IMR-90 (cell line): ENCODE measurements at regions not wholly inside any gene's neighbourhood (a gene's known extent, or its start where the extent isn't known, plus 50 kb on each side); places are given as distances from the start of the nearest gene placed in this dataset.

Source experiments
- ATAC-seq: fragments of 200-7000 bp; cut with Tn5 transposase; 2 replicates; pipeline ENCODE4 v1.9.1; 2020; ENCODE audit warnings: low read depth, mild to moderate bottlenecking, moderate library complexity
- BruUV-seq: library from RNA; stranded (reverse); fragments of 400-500 nt; replicated peaks from 2 replicates; lab custom pipeline; 2021; lab: Mats Ljungman, UMichigan
- CTCF ChIA-PET: fragments of 300-600 bp; formaldehyde crosslinking; extraction: SDS; loops from one replicate; lab custom pipeline; 2021; ENCODE audit warnings: antibody characterized with exemption; lab: Yijun Ruan, JAX
- POLR2A ChIA-PET: fragments of 300-600 bp; sonication (Branson Sonifier 250); formaldehyde crosslinking; loops from one replicate; lab custom pipeline; 2022; ENCODE audit warnings: antibody characterized with exemption; ENCODE audit not compliant: unreplicated experiment; lab: Charles Lee
- DNase-seq: peaks from one replicate; pipeline ENCODE4 v3.0.0; 2013
- H2AFZ ChIP-seq: replicated peaks from 2 replicates; pipeline ENCODE3; 2013; ENCODE audit warnings: low read length, mild to moderate bottlenecking; ENCODE audit not compliant: poor library complexity
- H2AK5ac ChIP-seq: 2 replicates; pipeline ENCODE4 v1.6.1; 2013; ENCODE audit warnings: low read depth, low read length, inconsistent platforms
- H2AK9ac ChIP-seq: replicated peaks from 2 replicates; pipeline ENCODE3; 2013; ENCODE audit warnings: mild to moderate bottlenecking, low read depth, low read length, moderate library complexity; ENCODE audit not compliant: poor library complexity
- H2BK120ac ChIP-seq: 2 replicates; pipeline ENCODE4 v1.6.1; 2013; ENCODE audit warnings: low read depth, low read length, inconsistent platforms
- H2BK15ac ChIP-seq: 3 replicates; pipeline ENCODE4 v1.6.1; 2013; ENCODE audit warnings: low read depth, low read length, inconsistent platforms
- H2BK20ac ChIP-seq: 2 replicates; pipeline ENCODE4 v1.6.1; 2013; ENCODE audit warnings: low read depth, mild to moderate bottlenecking, inconsistent platforms, low read length, moderate library complexity
- H2BK5ac ChIP-seq: 2 replicates; pipeline ENCODE4 v1.6.1; 2013; ENCODE audit warnings: mild to moderate bottlenecking, low read depth, low read length, inconsistent platforms; ENCODE audit not compliant: poor library complexity, severe bottlenecking
- H3K14ac ChIP-seq: replicated peaks from 2 replicates; pipeline ENCODE4 v1.6.1; 2013; ENCODE audit warnings: low read depth, low read length, inconsistent platforms
- H3K18ac ChIP-seq: 2 replicates; pipeline ENCODE4 v1.6.1; 2013; ENCODE audit warnings: low read depth, low read length, control low read depth
- H3K23ac ChIP-seq: 2 replicates; pipeline ENCODE4 v1.6.1; 2013; ENCODE audit warnings: low read depth, low read length, inconsistent platforms
- H3K27ac ChIP-seq: 2 replicates; pipeline ENCODE4 v1.5.1; 2013; ENCODE audit warnings: mild to moderate bottlenecking, control low read depth, low read length; ENCODE audit not compliant: insufficient read depth
- H3K27me3 ChIP-seq: 2 replicates; pipeline ENCODE4 v1.6.1; 2013; ENCODE audit warnings: low read length; ENCODE audit not compliant: control insufficient read depth, insufficient read depth
- H3K36me3 ChIP-seq: 2 replicates; pipeline ENCODE4 v1.6.1; 2013; ENCODE audit warnings: low read length, mixed read lengths; ENCODE audit not compliant: control insufficient read depth, insufficient read depth
- H3K4ac ChIP-seq: 2 replicates; pipeline ENCODE4 v1.6.1; 2013; ENCODE audit warnings: low read depth, low read length, inconsistent platforms
- H3K4me1 ChIP-seq: 2 replicates; pipeline ENCODE4 v1.6.1; 2013; ENCODE audit warnings: low read length, mixed read lengths; ENCODE audit not compliant: control insufficient read depth, insufficient read depth
- H3K4me2 ChIP-seq: 2 replicates; pipeline ENCODE4 v1.6.1; 2013; ENCODE audit warnings: low read depth, mild to moderate bottlenecking, control low read depth, low read length, moderate library complexity
- H3K4me3 ChIP-seq: 2 replicates; pipeline ENCODE4 v1.5.1; 2013; ENCODE audit warnings: low read depth, mild to moderate bottlenecking, control low read depth, low read length, moderate library complexity; ENCODE audit not compliant: insufficient read depth
- H3K56ac ChIP-seq: 2 replicates; pipeline ENCODE4 v1.6.1; 2013; ENCODE audit warnings: low read length, inconsistent platforms; ENCODE audit not compliant: insufficient read depth; ENCODE audit errors: extremely low read depth
- H3K79me1 ChIP-seq, 2 experiments: 2 replicates each; pipeline ENCODE4 v1.6.1; 2013; ENCODE audit warnings: low read length in 2 of 2, inconsistent platforms in 1 of 2, low read depth in 1 of 2
- H3K9ac ChIP-seq: 2 replicates; pipeline ENCODE4 v1.6.1; 2013; ENCODE audit warnings: low read depth, low read length, control low read depth
- H3K9me1 ChIP-seq: 2 replicates; pipeline ENCODE4 v1.6.1; 2013; ENCODE audit warnings: low read length, inconsistent platforms; ENCODE audit not compliant: insufficient read depth
- H3K9me3 ChIP-seq: 2 replicates; pipeline ENCODE4 v1.6.1; 2013; ENCODE audit warnings: low read length; ENCODE audit not compliant: control insufficient read depth, insufficient read depth
- H4K20me1 ChIP-seq: 2 replicates; pipeline ENCODE4 v1.6.1; 2013; ENCODE audit warnings: low read length, inconsistent platforms; ENCODE audit not compliant: insufficient read depth
- H4K5ac ChIP-seq: 2 replicates; pipeline ENCODE4 v1.6.1; 2013; ENCODE audit warnings: mild to moderate bottlenecking, low read depth, low read length, control low read depth
- H4K8ac ChIP-seq, 2 experiments: 2 replicates each; pipeline ENCODE4 v1.6.1; 2013; ENCODE audit warnings: low read depth in 2 of 2, low read length in 2 of 2, control low read depth in 1 of 2, inconsistent platforms in 1 of 2
- H4K91ac ChIP-seq: 2 replicates; pipeline ENCODE4 v1.6.1; 2013; ENCODE audit warnings: low read depth, low read length, inconsistent platforms; ENCODE audit not compliant: insufficient read depth
- BHLHE40 ChIP-seq: fragments of 150-350 bp; IDR thresholded peaks from 2 replicates; pipeline ENCODE4 v1.6.1; 2016; ENCODE audit warnings: mild to moderate bottlenecking, low read depth, low read length
- CEBPB ChIP-seq: IDR thresholded peaks from 2 replicates; pipeline ENCODE4 v1.6.1; 2012; ENCODE audit warnings: low read depth, low read length, improper control_type of control experiment
- CHD1 ChIP-seq: IDR thresholded peaks from 2 replicates; pipeline ENCODE4 v1.6.1; 2012; ENCODE audit warnings: low read depth, low read length, improper control_type of control experiment
- CTCF ChIP-seq: conservative IDR thresholded peaks from 2 replicates; pipeline ENCODE4 v1.5.1; 2012; ENCODE audit warnings: mild to moderate bottlenecking, low read depth, low read length, improper control_type of control experiment
- FOS ChIP-seq: fragments of 150-350 bp; IDR thresholded peaks from 2 replicates; pipeline ENCODE4 v1.6.1; 2016; ENCODE audit warnings: low read depth, low read length
- MAFK ChIP-seq: IDR thresholded peaks from 2 replicates; pipeline ENCODE4 v1.6.1; 2012; ENCODE audit warnings: low read depth, low read length, improper control_type of control experiment
- NFE2L2 ChIP-seq: fragments of 150-350 bp; IDR thresholded peaks from 2 replicates; pipeline ENCODE4 v1.6.1; 2016; ENCODE audit warnings: low read depth, mild to moderate bottlenecking, low read length
- POLR2A ChIP-seq: IDR thresholded peaks from 2 replicates; pipeline ENCODE4 v1.6.1; 2012; ENCODE audit warnings: mild to moderate bottlenecking, low read depth, low read length
- RAD21 ChIP-seq: IDR thresholded peaks from 2 replicates; pipeline ENCODE4 v1.6.1; 2012; ENCODE audit warnings: low read length, improper control_type of control experiment
- RFX5 ChIP-seq: IDR thresholded peaks from 2 replicates; pipeline ENCODE4 v1.8.0; 2012; ENCODE audit warnings: low read depth, mild to moderate bottlenecking, low read length, moderate library complexity
- SMC3 ChIP-seq: fragments of 150-350 bp; IDR thresholded peaks from 2 replicates; pipeline ENCODE4 v1.6.1; 2016; ENCODE audit warnings: low read depth, mild to moderate bottlenecking, antibody characterized with exemption, low read length, moderate library complexity
- USF2 ChIP-seq: fragments of 150-350 bp; IDR thresholded peaks from 2 replicates; pipeline ENCODE4 v1.6.1; 2017; ENCODE audit warnings: mild to moderate bottlenecking, antibody characterized with exemption, low read length, low read depth
- WGBS, 2 experiments: methylation state at CpG; one replicate each; pipeline versions ENCODE4 v1.1.5 to v1.1.7; 2013; ENCODE audit warnings: missing lambda C conversion rate in 2 of 2; ENCODE audit not compliant: insufficient read length in 1 of 2; ENCODE audit errors: extremely low coverage in 2 of 2; 5-methylcytosine and 5-hydroxymethylcytosine counted together
- dilution Hi-C: fragments of 300-500 bp; cut with HindIII; formaldehyde crosslinking; loops from one replicate; pipeline ENCODE4 v1.14.3; 2018; ENCODE audit warnings: low sequenced_read_pairs; ENCODE audit not compliant: unreplicated experiment
- in situ Hi-C: fragments of 300-500 bp; cut with MboI; formaldehyde crosslinking; loops from 3 replicates; pipeline ENCODE4 v1.14.3; 2019; ENCODE audit warnings: low sequenced_read_pairs, inconsistent platforms, mixed read lengths
- intact Hi-C: fragments of 100-400 bp; cut with micrococcal nuclease; formaldehyde crosslinking; loops from 2 replicates; pipeline ENCODE4 v1.10.0; 2022

- no peak for TF ChIP-seq CHD1
Measured at GRCh38 chr12:34301251-34302130, 279.2 kb downstream of the ALG10 start (continued).

GRCh38 chr12:34302131-34302885, 280.0 kb downstream of the ALG10 start:
- no peak overlapping the region for H3K18ac ChIP-seq
- dilution Hi-C loops: no loop called here
- TF ChIP-seq NFE2L2 (no peak), SMC3 (no peak), POLR2A (no peak), FOS (no peak), CHD1 (no peak), CEBPB (no peak), CTCF (no peak), RFX5 (no peak), USF2 (no peak), MAFK (no peak), BHLHE40 (no peak), RAD21 (no peak)

More at GRCh38 chr12:34302131-34302885, 280.0 kb downstream of the ALG10 start:
- Histone ChIP-seq H2BK15ac (no peak overlapping the region), H2AK9ac (no peak overlapping the region), H3K9ac (no peak overlapping the region), H4K8ac (no peak overlapping the region), H3K23ac (no peak overlapping the region), H3K4me2 (no peak overlapping the region), H2BK120ac (no peak overlapping the region), H2BK5ac (no peak overlapping the region), H2AK5ac (no peak overlapping the region), H3K36me3 (no peaks in the 10 kb centered on the region), H3K56ac (no peak overlapping the region), H4K20me1 (no peaks in the 10 kb centered on the region), H3K4ac (no peak overlapping the region), H3K27me3 (no peaks in the 10 kb centered on the region), H4K5ac (no peak overlapping the region), H3K4me1 (no peaks in the 10 kb centered on the region), H3K4me3 (no peak overlapping the region), H2AFZ (no peak overlapping the region), H3K79me1 (no peaks in the 10 kb centered on the region), H3K9me1 (no peaks in the 10 kb centered on the region), H3K9me3 (peaks cover 74% of the 10 kb centered on the region), H3K27ac (no peak overlapping the region), H3K14ac (no peak overlapping the region), H2BK20ac (no peak overlapping the region), H4K91ac (no peak overlapping the region)
- no TSS peak for BruUV-seq
- intact Hi-C loops: no loop called here
- ChIA-PET CTCF (no interaction called here), POLR2A (no interaction called here)
- WGBS, 2 experiments: 55% methylated on average over 6 of the region's 30 CpGs; no CpG with 5 or more reads in 1 of the 2 experiments
- in situ Hi-C loops: no loop called here
- ATAC-seq (no peak), DNase-seq (no peak)
